SU-DHL-6 (cell line): ENCODE measurements at regions not wholly inside any gene's neighbourhood (a gene's known extent, or its start where the extent isn't known, plus 50 kb on each side); places are given as distances from the start of the nearest gene placed in this dataset.

Experiments used
- EZH2phosphoT487 ChIP-seq: fragments of 200-600 bp; sonication (generic), shearing (Covaris generic); conservative IDR thresholded peaks from 2 replicates; pipeline ENCODE4 v1.6.1; 2018; ENCODE audit warnings: mild to moderate bottlenecking, antibody characterized with exemption, low read length, moderate library complexity, mixed read lengths
- TF ChIP-seq, protein P1 (sequence below): fragments of 200-600 bp; sonication (generic); IDR thresholded peaks from one replicate; pipeline ENCODE4 v1.5.1; 2017; ENCODE audit warnings: antibody characterized with exemption, mild to moderate bottlenecking, low read length, moderate library complexity; ENCODE audit not compliant: insufficient read depth, poor library complexity, severe bottlenecking

DNA sequence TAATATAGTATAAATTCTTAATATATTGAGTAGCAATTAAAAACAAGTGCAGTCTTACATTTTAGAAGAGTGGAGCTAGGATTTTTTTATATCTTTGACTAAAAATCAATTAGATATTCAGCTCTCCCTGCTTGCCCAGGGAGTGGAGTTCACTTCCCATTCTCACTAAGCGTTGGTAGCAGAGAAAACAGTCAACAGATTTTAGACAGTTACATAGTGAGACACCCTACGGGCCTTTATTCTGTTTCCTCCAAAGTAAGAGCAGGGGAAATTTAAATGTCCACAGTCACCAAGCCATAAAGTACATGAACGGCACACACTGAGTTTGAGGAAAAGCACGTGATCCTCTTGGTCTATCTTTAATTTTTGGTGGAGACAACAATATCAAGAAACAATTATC is 131.6 kb upstream of the PLEKHG7 start:
- TF ChIP-seq, protein P1, sequence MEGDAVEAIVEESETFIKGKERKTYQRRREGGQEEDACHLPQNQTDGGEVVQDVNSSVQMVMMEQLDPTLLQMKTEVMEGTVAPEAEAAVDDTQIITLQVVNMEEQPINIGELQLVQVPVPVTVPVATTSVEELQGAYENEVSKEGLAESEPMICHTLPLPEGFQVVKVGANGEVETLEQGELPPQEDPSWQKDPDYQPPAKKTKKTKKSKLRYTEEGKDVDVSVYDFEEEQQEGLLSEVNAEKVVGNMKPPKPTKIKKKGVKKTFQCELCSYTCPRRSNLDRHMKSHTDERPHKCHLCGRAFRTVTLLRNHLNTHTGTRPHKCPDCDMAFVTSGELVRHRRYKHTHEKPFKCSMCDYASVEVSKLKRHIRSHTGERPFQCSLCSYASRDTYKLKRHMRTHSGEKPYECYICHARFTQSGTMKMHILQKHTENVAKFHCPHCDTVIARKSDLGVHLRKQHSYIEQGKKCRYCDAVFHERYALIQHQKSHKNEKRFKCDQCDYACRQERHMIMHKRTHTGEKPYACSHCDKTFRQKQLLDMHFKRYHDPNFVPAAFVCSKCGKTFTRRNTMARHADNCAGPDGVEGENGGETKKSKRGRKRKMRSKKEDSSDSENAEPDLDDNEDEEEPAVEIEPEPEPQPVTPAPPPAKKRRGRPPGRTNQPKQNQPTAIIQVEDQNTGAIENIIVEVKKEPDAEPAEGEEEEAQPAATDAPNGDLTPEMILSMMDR = no peak
- TF ChIP-seq EZH2phosphoT487 = no peak
